Heart left ventricle (tissue), 16 donors: ENCODE measurements at regions not wholly inside any gene's neighbourhood (a gene's known extent, or its start where the extent isn't known, plus 50 kb on each side); places are given as distances from the start of the nearest gene placed in this dataset.

Experiments used
- ATAC-seq, 4 donors: fragments of 200-7000 bp; cut with Tn5 transposase; one replicate each; pipeline ENCODE4 v1.9.1; 2020 to 2022; ENCODE audit warnings: moderate library complexity in 4 of 4, mild to moderate bottlenecking in 3 of 4, moderate number of reproducible peaks in 1 of 4
- DNase-seq, 5 donors: peaks; one replicate each; pipeline ENCODE4 v3.0.0-alpha.2; 2020
- H3K27ac ChIP-seq, 12 donors: fragments of 200-600 bp; sonication (generic) in 4 of 12; one replicate each; pipeline versions ENCODE4 v1.5.0 to v1.8.0; 2016 to 2022; ENCODE audit warnings: mild to moderate bottlenecking in 2 of 12
- H3K27me3 ChIP-seq, 9 donors: fragments of 200-600 bp; sonication (generic) in 2 of 9; one replicate each; pipeline versions ENCODE4 v1.5.1 to v1.8.0; 2016 to 2022; ENCODE audit warnings: mild to moderate bottlenecking in 3 of 9
- H3K36me3 ChIP-seq, 9 donors: fragments of 200-600 bp; sonication (generic) in 2 of 9; one replicate each; pipeline versions ENCODE4 v1.5.0 to v1.8.0; 2018 to 2022; ENCODE audit warnings: mild to moderate bottlenecking in 2 of 9
- H3K4me1 ChIP-seq, 12 donors: fragments of 200-600 bp; sonication (generic) in 4 of 12; one replicate each; pipeline versions ENCODE4 v1.5.0 to v1.8.0; 2016 to 2022; ENCODE audit warnings: mild to moderate bottlenecking in 3 of 12
- H3K4me3 ChIP-seq, 12 donors: fragments of 200-600 bp; sonication (generic) in 4 of 12; one replicate each; pipeline versions ENCODE4 v1.5.0 to v1.8.0; 2017 to 2022; ENCODE audit warnings: mild to moderate bottlenecking in 9 of 12, moderate library complexity in 4 of 12
- H3K9me3 ChIP-seq, 12 donors: fragments of 200-600 bp; sonication (generic) in 4 of 12; one replicate each; pipeline versions ENCODE4 v1.5.0 to v1.8.0; 2016 to 2022; ENCODE audit warnings: mild to moderate bottlenecking in 1 of 12
- POLR2A ChIP-seq, 2 donors: fragments of 450-650 bp; IDR thresholded peaks; one replicate each; pipeline ENCODE4 v1.6.1; 2017; ENCODE audit warnings: antibody characterized with exemption in 2 of 2, mild to moderate bottlenecking in 2 of 2, moderate library complexity in 2 of 2
- WGBS, 4 donors: extraction: QIAGEN DNeasy Blood & Tissue Kit in 2 of 4; methylation state at CpG; one replicate each; pipeline versions ENCODE4 v1.1.5 to v1.1.7; 2013 to 2018; 5-methylcytosine and 5-hydroxymethylcytosine counted together
- intact Hi-C, 10 donors: fragments of 100-400 bp; cut with DNase I; formaldehyde crosslinking; loops; one replicate each; pipeline versions ENCODE4 v1.11.1 to v1.14.2; 2022
- TF ChIP-seq, protein P1 (sequence below), 12 donors: fragments of 200-600 bp; sonication (generic) in 4 of 12; IDR thresholded peaks; one replicate each; pipeline versions ENCODE4 v1.5.0 to v1.8.0; 2018 to 2022; ENCODE audit warnings: antibody characterized with exemption in 12 of 12, mild to moderate bottlenecking in 5 of 12
- donor health status: ischemic (EF 13 %, LVEDD 7.1; RV severe dilation, severe dysfunction).
- donor health status: healthy with polysubstance abuse.
- donor health status: DM: no; HTN: yes; CAD: no.
- donor health status: DM: no; HTN: no; CAD: no.
- donor health status: ischemic (EF 25% LVEDD 6.9; RV normal size, moderate dysfunction).
- donor health status: ischemic (EF 25% LVEDD 5.7; RV mildly dilated, moderate dysfunction).
- donor health status: healthy.
- donor health status: DM: yes; HTN: yes; CAD: no.
- donor health status: ischemic (EF 35%, LVEDD 5.7; RV mildly dilated, moderate dysfunction).
- donor health status: nonischemic (EF 11% LVEDD 7.7; RV severe dilation, severe dysfunction).
- donor health status: DM: yes; HTN: yes; CAD: no.
- donor health status: PGD.
- donor health status: ischemic (EF 29% LVEDD 5.4; RV normal size, mild dysfunction).
- donor health status: nonischemic (EF 23%, LVEDD 6.1; RV moderate dilation, normal function).

GRCh38 chr16:66240631-66241395, 125.7 kb upstream of the CDH5 start:
- intact Hi-C loops = no loop called here
- ATAC-seq (peak in 3 of 4 donors; percentile 47 to 64 (median 55)), DNase-seq (peak in 2 of 5 donors; percentile 28 to 36)
- no peaks in the 10 kb centered on the region for H3K36me3 ChIP-seq
- 77 to 81% (median 79%) methylated on average over 8 of the region's 8 CpGs for WGBS, 4 donors
- H3K4me1 ChIP-seq = peaks cover 0 to 17% (median under 1%) of the 10 kb centered on the region in 12 donors
- peak overlapping the region in 4 of 12 donors; percentile 18 to 64 (median 37) for H3K27ac ChIP-seq
- TF ChIP-seq, protein P1, sequence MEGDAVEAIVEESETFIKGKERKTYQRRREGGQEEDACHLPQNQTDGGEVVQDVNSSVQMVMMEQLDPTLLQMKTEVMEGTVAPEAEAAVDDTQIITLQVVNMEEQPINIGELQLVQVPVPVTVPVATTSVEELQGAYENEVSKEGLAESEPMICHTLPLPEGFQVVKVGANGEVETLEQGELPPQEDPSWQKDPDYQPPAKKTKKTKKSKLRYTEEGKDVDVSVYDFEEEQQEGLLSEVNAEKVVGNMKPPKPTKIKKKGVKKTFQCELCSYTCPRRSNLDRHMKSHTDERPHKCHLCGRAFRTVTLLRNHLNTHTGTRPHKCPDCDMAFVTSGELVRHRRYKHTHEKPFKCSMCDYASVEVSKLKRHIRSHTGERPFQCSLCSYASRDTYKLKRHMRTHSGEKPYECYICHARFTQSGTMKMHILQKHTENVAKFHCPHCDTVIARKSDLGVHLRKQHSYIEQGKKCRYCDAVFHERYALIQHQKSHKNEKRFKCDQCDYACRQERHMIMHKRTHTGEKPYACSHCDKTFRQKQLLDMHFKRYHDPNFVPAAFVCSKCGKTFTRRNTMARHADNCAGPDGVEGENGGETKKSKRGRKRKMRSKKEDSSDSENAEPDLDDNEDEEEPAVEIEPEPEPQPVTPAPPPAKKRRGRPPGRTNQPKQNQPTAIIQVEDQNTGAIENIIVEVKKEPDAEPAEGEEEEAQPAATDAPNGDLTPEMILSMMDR (IDR thresholded peaks at IDR 0.05) = no peak
- no peak for TF ChIP-seq POLR2A (IDR thresholded peaks at IDR 0.05)
- no peak overlapping the region for H3K4me3 ChIP-seq
- H3K27me3 ChIP-seq = peaks cover 0 to 3% (median 0%) of the 10 kb centered on the region in 9 donors
- peaks cover 0 to 20% (median 10%) of the 10 kb centered on the region in 12 donors for H3K9me3 ChIP-seq

- ATAC-seq = no peak
Observed at GRCh38 chr16:66240088-66240487, 126.4 kb upstream of the CDH5 start.

GRCh38 chr16:66238696-66239095, 127.8 kb upstream of the CDH5 start:
- Histone ChIP-seq H3K9me3 (peaks cover 0 to 20% (median 10%) of the 10 kb centered on the region in 12 donors), H3K4me1 (peaks cover 0 to 14% (median 0%) of the 10 kb centered on the region in 12 donors), H3K27me3 (peaks cover 0 to 3% (median 0%) of the 10 kb centered on the region in 9 donors), H3K27ac (no peak overlapping the region), H3K4me3 (no peak overlapping the region), H3K36me3 (no peaks in the 10 kb centered on the region)
- intact Hi-C loops = no loop called here
- WGBS, 4 donors = 95 to 100% (median 97%) methylated on average over 1 of the region's 1 CpG
- DNase-seq (no peak), ATAC-seq (no peak)
- no peak for TF ChIP-seq POLR2A (IDR thresholded peaks at IDR 0.05)
- TF ChIP-seq, protein P1 (IDR thresholded peaks at IDR 0.05) = no peak

More at GRCh38 chr16:66240088-66240487, 126.4 kb upstream of the CDH5 start:
- intact Hi-C loops = no loop called here
- DNase-seq = no peak
- peaks cover 0 to 20% (median 10%) of the 10 kb centered on the region in 12 donors for H3K9me3 ChIP-seq
- H3K36me3 ChIP-seq = no peaks in the 10 kb centered on the region
- 80 to 97% (median 95%) methylated on average over 6 of the region's 6 CpGs for WGBS, 4 donors
- H3K27ac ChIP-seq = peak overlapping the region in 1 of 12 donors; percentile 18
- peaks cover 0 to 14% (median 0%) of the 10 kb centered on the region in 12 donors for H3K4me1 ChIP-seq
- no peak for TF ChIP-seq POLR2A (IDR thresholded peaks at IDR 0.05)
- TF ChIP-seq, protein P1 (IDR thresholded peaks at IDR 0.05) = no peak
- no peak overlapping the region for H3K4me3 ChIP-seq
- peaks cover 0 to 3% (median 0%) of the 10 kb centered on the region in 9 donors for H3K27me3 ChIP-seq

- Histone ChIP-seq H3K4me3 (no peak overlapping the region), H3K36me3 (no peaks in the 10 kb centered on the region), H3K27me3 (no peaks in the 10 kb centered on the region), H3K4me1 (peaks cover 0 to 12% (median 0%) of the 10 kb centered on the region in 12 donors), H3K27ac (no peak overlapping the region), H3K9me3 (peaks cover 0 to 20% (median 10%) of the 10 kb centered on the region in 12 donors)
- 89 to 93% (median 91%) methylated on average over 12 of the region's 12 CpGs for WGBS, 4 donors
- no peak for TF ChIP-seq POLR2A (IDR thresholded peaks at IDR 0.05)
- TF ChIP-seq, protein P1 (IDR thresholded peaks at IDR 0.05) = no peak
- intact Hi-C loops = no loop called here
- DNase-seq = no peak
- ATAC-seq = no peak
Observed at GRCh38 chr16:66236301-66236700, 130.2 kb upstream of the CDH5 start.
